Body of pancreas (tissue), 4 donors: ENCODE measurements at regions not wholly inside any gene's neighbourhood (a gene's known extent, or its start where the extent isn't known, plus 50 kb on each side); places are given as distances from the start of the nearest gene placed in this dataset.

Experiments
- POLR2A ChIP-seq, 3 donors: fragments of 450-650 bp; IDR thresholded peaks; one replicate each; pipeline ENCODE4 v1.6.1; 2016; ENCODE audit warnings: antibody characterized with exemption in 3 of 3, mild to moderate bottlenecking in 2 of 3
- TF ChIP-seq, protein P1 (sequence below), 7 experiments: fragments of 450-650 bp in 4 of 7; fragments of 200-600 bp in 3 of 7; sonication (generic) in 3 of 7; IDR thresholded peaks; one replicate each; pipeline ENCODE4 v1.5.1; 2016 to 2019; ENCODE audit warnings: antibody characterized with exemption in 7 of 7

- TF ChIP-seq, protein P1, sequence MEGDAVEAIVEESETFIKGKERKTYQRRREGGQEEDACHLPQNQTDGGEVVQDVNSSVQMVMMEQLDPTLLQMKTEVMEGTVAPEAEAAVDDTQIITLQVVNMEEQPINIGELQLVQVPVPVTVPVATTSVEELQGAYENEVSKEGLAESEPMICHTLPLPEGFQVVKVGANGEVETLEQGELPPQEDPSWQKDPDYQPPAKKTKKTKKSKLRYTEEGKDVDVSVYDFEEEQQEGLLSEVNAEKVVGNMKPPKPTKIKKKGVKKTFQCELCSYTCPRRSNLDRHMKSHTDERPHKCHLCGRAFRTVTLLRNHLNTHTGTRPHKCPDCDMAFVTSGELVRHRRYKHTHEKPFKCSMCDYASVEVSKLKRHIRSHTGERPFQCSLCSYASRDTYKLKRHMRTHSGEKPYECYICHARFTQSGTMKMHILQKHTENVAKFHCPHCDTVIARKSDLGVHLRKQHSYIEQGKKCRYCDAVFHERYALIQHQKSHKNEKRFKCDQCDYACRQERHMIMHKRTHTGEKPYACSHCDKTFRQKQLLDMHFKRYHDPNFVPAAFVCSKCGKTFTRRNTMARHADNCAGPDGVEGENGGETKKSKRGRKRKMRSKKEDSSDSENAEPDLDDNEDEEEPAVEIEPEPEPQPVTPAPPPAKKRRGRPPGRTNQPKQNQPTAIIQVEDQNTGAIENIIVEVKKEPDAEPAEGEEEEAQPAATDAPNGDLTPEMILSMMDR (IDR thresholded peaks at IDR 0.05), result no peak
- TF ChIP-seq POLR2A (IDR thresholded peaks at IDR 0.05), result no peak
Observed at GRCh38 chr10:55320187-55320700, 519.2 kb upstream of the PCDH15 start.
